Erythroblast (primary cell): ENCODE measurements at regions not wholly inside any gene's neighbourhood (a gene's known extent, or its start where the extent isn't known, plus 50 kb on each side); places are given as distances from the start of the nearest gene placed in this dataset.

Experiments
- GATA1 ChIP-seq: IDR thresholded peaks from 2 replicates; pipeline ENCODE4 v1.6.1; 2011; ENCODE audit warnings: low read depth, mild to moderate bottlenecking, control low read depth, low read length, moderate library complexity
- POLR2A ChIP-seq: IDR thresholded peaks from 2 replicates; pipeline ENCODE4 v1.6.1; 2011; ENCODE audit warnings: mild to moderate bottlenecking, low read length

GRCh38 chr5:4093236-4093635 is 497.6 kb downstream of the IRX1 start:
- TF ChIP-seq POLR2A = no peak
- no peak for TF ChIP-seq GATA1
